ENCODE measurements at regions not wholly inside any gene's neighbourhood (a gene's known extent, or its start where the extent isn't known, plus 50 kb on each side); places are given as distances from the start of the nearest gene placed in this dataset.

DNA sequence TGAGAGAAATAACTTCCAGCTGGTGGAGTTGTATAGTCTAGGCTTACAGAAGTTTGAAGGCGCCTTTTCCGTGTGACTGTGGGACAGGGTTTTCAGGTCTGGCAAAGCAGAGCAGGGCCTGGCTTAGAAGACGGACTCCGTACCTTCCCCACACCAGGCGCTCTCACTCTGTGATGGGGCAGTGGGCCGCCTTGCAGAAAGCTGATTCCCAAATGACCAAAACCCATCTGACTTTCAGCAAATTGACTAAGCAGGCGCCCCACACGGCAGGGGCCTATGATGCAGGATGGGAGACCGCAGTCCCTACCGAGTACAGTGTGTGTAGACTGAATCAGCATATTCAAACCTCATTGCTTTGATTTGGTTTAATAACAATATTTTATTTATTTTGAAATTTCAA lies 85.8 kb upstream of the TMEM45B start:
- Histone ChIP-seq H2AFZ (ENCODE audit: low read depth, low read length, severe bottlenecking) (no peak overlapping the region), H4K20me1 (ENCODE audit: low read depth, low read length) (no peaks in the 10 kb centered on the region), H3K27me3 (ENCODE audit: low read length) (no peaks in the 10 kb centered on the region), H3F3A (ENCODE audit: insufficient read depth) (no peaks in the 10 kb centered on the region), H3K27ac (ENCODE audit: low read depth, low read length) (no peak overlapping the region), H3K79me2 (ENCODE audit: insufficient read depth, low read length) (no peaks in the 10 kb centered on the region), H3K9me2 (replicated peaks; ENCODE audit: insufficient read depth, low read length) (no peaks in the 10 kb centered on the region), H3K4me2 (ENCODE audit: low read depth, low read length, poor library complexity, severe bottlenecking) (no peak overlapping the region), H3K36me3 (ENCODE audit: low read length) (no peaks in the 10 kb centered on the region), H3K9ac (ENCODE audit: low read length) (no peak overlapping the region), H3K4me3 (ENCODE audit: insufficient read depth, low read length, poor library complexity, severe bottlenecking) (no peak overlapping the region), H3K9me3 (ENCODE audit: insufficient read depth, low read length) (no peaks in the 10 kb centered on the region)
- no peak for TF ChIP-seq CTCF (IDR thresholded peaks at IDR 0.05; ENCODE audit: insufficient read depth, low read length, poor library complexity, severe bottlenecking)
- no peak for TF ChIP-seq EZH2phosphoT487 (conservative IDR thresholded peaks at IDR 0.05; ENCODE audit: low read length)

- TF ChIP-seq CTCF (IDR thresholded peaks at IDR 0.05; ENCODE audit: insufficient read depth, low read length, poor library complexity, severe bottlenecking) (no peak), EZH2phosphoT487 (conservative IDR thresholded peaks at IDR 0.05; ENCODE audit: low read length) (no peak)
- Histone ChIP-seq H4K20me1 (ENCODE audit: low read depth, low read length) (no peaks in the 10 kb centered on the region), H2AFZ (ENCODE audit: low read depth, low read length, severe bottlenecking) (no peak overlapping the region), H3K27me3 (ENCODE audit: low read length) (no peaks in the 10 kb centered on the region), H3K9me3 (ENCODE audit: insufficient read depth, low read length) (no peaks in the 10 kb centered on the region), H3F3A (ENCODE audit: insufficient read depth) (no peaks in the 10 kb centered on the region), H3K9me2 (replicated peaks; ENCODE audit: insufficient read depth, low read length) (no peaks in the 10 kb centered on the region), H3K36me3 (ENCODE audit: low read length) (no peaks in the 10 kb centered on the region), H3K9ac (ENCODE audit: low read length) (no peak overlapping the region), H3K27ac (ENCODE audit: low read depth, low read length) (no peak overlapping the region), H3K4me2 (ENCODE audit: low read depth, low read length, poor library complexity, severe bottlenecking) (no peak overlapping the region), H3K4me3 (ENCODE audit: insufficient read depth, low read length, poor library complexity, severe bottlenecking) (no peak overlapping the region), H3K79me2 (ENCODE audit: insufficient read depth, low read length) (no peaks in the 10 kb centered on the region)
These were observed 84.3 kb upstream of the TMEM45B start for GRCh38 chr11:129731316-129731715.

- H4K20me1 ChIP-seq (ENCODE audit: low read depth, low read length) = no peaks in the 10 kb centered on the region
- H3F3A ChIP-seq (ENCODE audit: insufficient read depth) = no peaks in the 10 kb centered on the region
These were observed 82.7 kb upstream of the TMEM45B start for GRCh38 chr11:129732941-129733340.

More at GRCh38 chr11:129732941-129733340, 82.7 kb upstream of the TMEM45B start:
- H3K9ac ChIP-seq (ENCODE audit: low read length) = no peak overlapping the region
- TF ChIP-seq EZH2phosphoT487 (conservative IDR thresholded peaks at IDR 0.05; ENCODE audit: low read length) = no peak
- TF ChIP-seq CTCF (IDR thresholded peaks at IDR 0.05; ENCODE audit: insufficient read depth, low read length, poor library complexity, severe bottlenecking) = no peak
- H3K79me2 ChIP-seq (ENCODE audit: insufficient read depth, low read length) = no peaks in the 10 kb centered on the region
- no peak overlapping the region for H3K4me3 ChIP-seq (ENCODE audit: insufficient read depth, low read length, poor library complexity, severe bottlenecking)
- H3K27ac ChIP-seq (ENCODE audit: low read depth, low read length) = no peak overlapping the region
- H2AFZ ChIP-seq (ENCODE audit: low read depth, low read length, severe bottlenecking) = no peak overlapping the region
- H3K27me3 ChIP-seq (ENCODE audit: low read length) = no peaks in the 10 kb centered on the region
- H3K36me3 ChIP-seq (ENCODE audit: low read length) = no peaks in the 10 kb centered on the region
- no peaks in the 10 kb centered on the region for H3K9me2 ChIP-seq (replicated peaks; ENCODE audit: insufficient read depth, low read length)
- no peaks in the 10 kb centered on the region for H3K9me3 ChIP-seq (ENCODE audit: insufficient read depth, low read length)
- H3K4me2 ChIP-seq (ENCODE audit: low read depth, low read length, poor library complexity, severe bottlenecking) = no peak overlapping the region

Measured in SU-DHL-6 (cell line).